Breast epithelium (tissue), 3 donors: ENCODE measurements at regions not wholly inside any gene's neighbourhood (a gene's known extent, or its start where the extent isn't known, plus 50 kb on each side); places are given as distances from the start of the nearest gene placed in this dataset.

Experiments
- POLR2A ChIP-seq: fragments of 450-650 bp; IDR thresholded peaks from one replicate; pipeline ENCODE4 v1.6.1; 2016; ENCODE audit warnings: antibody characterized with exemption, mild to moderate bottlenecking, moderate library complexity
- TF ChIP-seq, protein P1 (sequence below), 3 donors: fragments of 450-650 bp; IDR thresholded peaks; one replicate each; pipeline ENCODE4 v1.5.1; 2016 to 2017; ENCODE audit warnings: antibody characterized with exemption in 3 of 3, mild to moderate bottlenecking in 3 of 3, moderate library complexity in 3 of 3

- TF ChIP-seq, protein P1, sequence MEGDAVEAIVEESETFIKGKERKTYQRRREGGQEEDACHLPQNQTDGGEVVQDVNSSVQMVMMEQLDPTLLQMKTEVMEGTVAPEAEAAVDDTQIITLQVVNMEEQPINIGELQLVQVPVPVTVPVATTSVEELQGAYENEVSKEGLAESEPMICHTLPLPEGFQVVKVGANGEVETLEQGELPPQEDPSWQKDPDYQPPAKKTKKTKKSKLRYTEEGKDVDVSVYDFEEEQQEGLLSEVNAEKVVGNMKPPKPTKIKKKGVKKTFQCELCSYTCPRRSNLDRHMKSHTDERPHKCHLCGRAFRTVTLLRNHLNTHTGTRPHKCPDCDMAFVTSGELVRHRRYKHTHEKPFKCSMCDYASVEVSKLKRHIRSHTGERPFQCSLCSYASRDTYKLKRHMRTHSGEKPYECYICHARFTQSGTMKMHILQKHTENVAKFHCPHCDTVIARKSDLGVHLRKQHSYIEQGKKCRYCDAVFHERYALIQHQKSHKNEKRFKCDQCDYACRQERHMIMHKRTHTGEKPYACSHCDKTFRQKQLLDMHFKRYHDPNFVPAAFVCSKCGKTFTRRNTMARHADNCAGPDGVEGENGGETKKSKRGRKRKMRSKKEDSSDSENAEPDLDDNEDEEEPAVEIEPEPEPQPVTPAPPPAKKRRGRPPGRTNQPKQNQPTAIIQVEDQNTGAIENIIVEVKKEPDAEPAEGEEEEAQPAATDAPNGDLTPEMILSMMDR (IDR thresholded peaks at IDR 0.05) = no peak
- TF ChIP-seq POLR2A = no peak
Observed at GRCh38 chr2:234687718-234688475, 191.0 kb upstream of the ARL4C start.
